ENCODE measurements at regions not wholly inside any gene's neighbourhood (a gene's known extent, or its start where the extent isn't known, plus 50 kb on each side); places are given as distances from the start of the nearest gene placed in this dataset.

- TF ChIP-seq ZNF274 (IDR thresholded peaks at IDR 0.05; ENCODE audit: low read depth, low read length) (no peak), YY1 (IDR thresholded peaks at IDR 0.05; ENCODE audit: insufficient read depth, insufficient read length) (no peak), SUZ12 (IDR thresholded peaks at IDR 0.05; ENCODE audit: extremely low read depth, insufficient read depth, insufficient read length) (no peak)
Observed at GRCh38 chr1:232213928-232214327, 416.0 kb downstream of the SIPA1L2 start.
